ENCODE measurements at regions not wholly inside any gene's neighbourhood (a gene's known extent, or its start where the extent isn't known, plus 50 kb on each side); places are given as distances from the start of the nearest gene placed in this dataset.

GRCh38 chr1:78420688-78421087 lies 70.1 kb upstream of the PTGFR start:
- Histone ChIP-seq H3K27me3 (ENCODE audit: control insufficient read depth, insufficient read depth, low read length) (no peaks in the 10 kb centered on the region), H3K4me3 (ENCODE audit: low read depth, low read length) (no peak overlapping the region), H3K36me3 (ENCODE audit: control insufficient read depth, insufficient read depth, low read length) (no peaks in the 10 kb centered on the region)
- no peak for TF ChIP-seq CTCF (IDR thresholded peaks at IDR 0.05; ENCODE audit: insufficient read depth, low read length, poor library complexity, severe bottlenecking)
- DNase-seq (ENCODE audit: low read depth): no peak

DNA sequence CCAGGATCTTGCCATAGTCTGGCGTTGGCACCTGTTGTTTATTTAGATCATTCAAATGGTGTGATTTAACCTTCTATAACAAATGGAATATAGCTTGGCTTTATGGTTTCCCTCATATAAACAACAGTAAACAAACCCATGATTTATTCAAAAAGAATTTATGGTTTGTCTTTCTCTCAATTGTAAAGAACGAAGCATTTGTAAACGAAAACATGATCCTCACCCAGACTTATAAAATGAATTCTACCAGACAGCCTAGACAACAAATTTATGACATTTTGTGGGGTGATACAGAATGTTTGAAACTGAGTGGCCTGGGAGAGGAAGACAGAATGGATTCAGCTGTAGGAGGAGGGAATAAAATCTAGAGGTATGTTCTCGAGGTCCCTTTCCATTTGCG lies 66.1 kb upstream of the PTGFR start:
- H3K36me3 ChIP-seq (ENCODE audit: control insufficient read depth, insufficient read depth, low read length): no peaks in the 10 kb centered on the region
- DNase-seq (ENCODE audit: low read depth): no peak
- H3K27me3 ChIP-seq (ENCODE audit: control insufficient read depth, insufficient read depth, low read length): no peaks in the 10 kb centered on the region
- no peak overlapping the region for H3K4me3 ChIP-seq (ENCODE audit: low read depth, low read length)
- no peak for TF ChIP-seq CTCF (IDR thresholded peaks at IDR 0.05; ENCODE audit: insufficient read depth, low read length, poor library complexity, severe bottlenecking)

DNA sequence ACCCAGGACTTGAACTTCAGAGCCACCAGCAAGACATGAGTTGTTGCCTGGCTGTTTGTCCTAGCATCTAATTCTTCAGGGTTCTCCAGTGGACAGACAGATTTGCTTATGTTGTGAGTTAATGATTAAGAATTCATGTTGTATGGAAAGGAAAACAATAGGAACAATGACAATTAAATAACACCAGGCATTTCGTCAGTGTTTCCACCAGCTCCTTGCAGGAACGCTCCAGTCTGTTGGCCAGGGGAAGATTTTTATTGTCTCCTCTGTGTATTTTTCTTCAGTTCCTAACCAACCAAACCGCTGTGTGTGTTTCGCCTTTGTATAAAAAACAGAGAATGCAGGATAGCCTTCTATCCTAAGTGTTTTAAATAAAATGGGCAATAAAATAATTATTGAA lies 64.4 kb upstream of the PTGFR start:
- Histone ChIP-seq H3K36me3 (ENCODE audit: control insufficient read depth, insufficient read depth, low read length) (no peaks in the 10 kb centered on the region), H3K4me3 (ENCODE audit: low read depth, low read length) (no peak overlapping the region), H3K27me3 (ENCODE audit: control insufficient read depth, insufficient read depth, low read length) (no peaks in the 10 kb centered on the region)
- TF ChIP-seq CTCF (IDR thresholded peaks at IDR 0.05; ENCODE audit: insufficient read depth, low read length, poor library complexity, severe bottlenecking): no peak
- DNase-seq (ENCODE audit: low read depth): no peak

DNA sequence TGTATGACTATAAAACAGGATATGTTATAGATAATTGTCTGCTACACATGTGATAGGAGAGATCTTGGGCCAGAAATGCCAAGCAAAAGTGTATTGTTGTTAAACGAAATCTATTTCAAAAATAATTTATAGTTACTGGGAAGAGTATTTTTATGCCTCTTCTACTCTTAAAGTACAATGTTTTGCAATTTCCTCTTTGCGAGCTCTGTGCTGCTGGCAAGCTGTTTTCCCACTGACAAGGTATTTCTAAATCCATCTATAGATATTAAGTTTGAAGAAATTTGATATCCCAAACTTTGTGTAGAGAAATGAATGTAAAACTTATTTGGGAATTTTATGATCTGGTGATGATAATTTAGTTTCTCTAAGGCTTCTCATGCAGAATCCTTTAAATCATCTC lies 63.3 kb upstream of the PTGFR start:
- no peak for DNase-seq (ENCODE audit: low read depth)
- Histone ChIP-seq H3K4me3 (ENCODE audit: low read depth, low read length) (no peak overlapping the region), H3K27me3 (ENCODE audit: control insufficient read depth, insufficient read depth, low read length) (no peaks in the 10 kb centered on the region), H3K36me3 (ENCODE audit: control insufficient read depth, insufficient read depth, low read length) (no peaks in the 10 kb centered on the region)
- no peak for TF ChIP-seq CTCF (IDR thresholded peaks at IDR 0.05; ENCODE audit: insufficient read depth, low read length, poor library complexity, severe bottlenecking)

DNA sequence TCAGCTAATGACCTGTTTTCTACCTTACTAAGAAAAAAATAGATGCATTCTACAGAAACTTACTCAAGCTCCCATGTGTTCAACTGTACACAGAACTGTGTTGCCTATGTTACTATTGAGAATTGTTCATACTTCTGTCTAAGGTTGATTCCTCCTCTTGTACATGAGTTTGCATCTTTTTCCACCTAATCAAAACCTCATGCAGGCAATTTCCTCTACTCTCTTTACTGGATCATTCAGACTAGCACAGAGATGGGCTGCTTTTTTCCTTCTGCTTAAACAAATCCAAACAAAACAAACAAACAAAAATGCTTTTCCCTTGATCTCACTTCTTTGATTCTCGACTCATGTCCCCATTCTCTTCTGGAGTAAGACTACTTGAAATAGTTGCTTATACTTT lies 58.8 kb upstream of the PTGFR start:
- Histone ChIP-seq H3K27me3 (ENCODE audit: control insufficient read depth, insufficient read depth, low read length) (no peaks in the 10 kb centered on the region), H3K36me3 (ENCODE audit: control insufficient read depth, insufficient read depth, low read length) (no peaks in the 10 kb centered on the region), H3K4me3 (ENCODE audit: low read depth, low read length) (no peak overlapping the region)
- TF ChIP-seq CTCF (IDR thresholded peaks at IDR 0.05; ENCODE audit: insufficient read depth, low read length, poor library complexity, severe bottlenecking): no peak
- DNase-seq (ENCODE audit: low read depth): no peak

- no peak for DNase-seq (ENCODE audit: low read depth)
- no peak for TF ChIP-seq CTCF (IDR thresholded peaks at IDR 0.05; ENCODE audit: insufficient read depth, low read length, poor library complexity, severe bottlenecking)
- no peaks in the 10 kb centered on the region for H3K27me3 ChIP-seq (ENCODE audit: control insufficient read depth, insufficient read depth, low read length)
- H3K36me3 ChIP-seq (ENCODE audit: control insufficient read depth, insufficient read depth, low read length): no peaks in the 10 kb centered on the region
- no peak overlapping the region for H3K4me3 ChIP-seq (ENCODE audit: low read depth, low read length)
Observed at GRCh38 chr1:78434351-78434750, 56.4 kb upstream of the PTGFR start.
